Ovary (tissue), 7 donors: ENCODE measurements at regions not wholly inside any gene's neighbourhood (a gene's known extent, or its start where the extent isn't known, plus 50 kb on each side); places are given as distances from the start of the nearest gene placed in this dataset.

ENCODE experiments used
- DNase-seq, 5 donors: peaks; one replicate each; pipeline ENCODE4 v3.0.0-alpha.2; 2019 to 2020
- H3K27ac ChIP-seq, 2 donors: fragments of 200-600 bp; one replicate each; pipeline versions ENCODE4 v1.5.1 to v1.8.0; 2019 to 2022
- H3K27me3 ChIP-seq: fragments of 200-600 bp; one replicate; pipeline ENCODE4 v1.8.0; 2022
- H3K36me3 ChIP-seq: fragments of 200-600 bp; sonication (generic); one replicate; pipeline ENCODE4 v1.5.1; 2019
- H3K4me1 ChIP-seq: one replicate; pipeline ENCODE4 v1.8.1; 2013; ENCODE audit warnings: mild to moderate bottlenecking, moderate library complexity; ENCODE audit not compliant: insufficient read depth
- H3K4me3 ChIP-seq: fragments of 200-600 bp; sonication (generic); one replicate; pipeline ENCODE4 v1.5.1; 2017
- H3K9me3 ChIP-seq, 2 donors: fragments of 200-600 bp in 1 of 2; sonication (generic) in 1 of 2; one replicate each; pipeline versions ENCODE4 v1.5.1 to v1.8.1; 2013 to 2019; ENCODE audit warnings: mild to moderate bottlenecking in 1 of 2, moderate library complexity in 1 of 2
- CTCF ChIP-seq, 3 donors: fragments of 450-650 bp in 2 of 3; fragments of 200-600 bp in 1 of 3; IDR thresholded peaks; one replicate each; pipeline versions ENCODE4 v1.5.1 to v1.8.0; 2016 to 2022; ENCODE audit warnings: antibody characterized with exemption in 3 of 3, mild to moderate bottlenecking in 1 of 3
- EP300 ChIP-seq: sonication (generic); formaldehyde crosslinking; IDR thresholded peaks from one replicate; pipeline ENCODE4 v1.6.1; 2017; ENCODE audit warnings: antibody characterized with exemption
- POLR2A ChIP-seq: fragments of 450-650 bp; IDR thresholded peaks from one replicate; pipeline ENCODE4 v1.6.1; 2017; ENCODE audit warnings: antibody characterized with exemption, mild to moderate bottlenecking, moderate library complexity
- WGBS, 3 donors: extraction: QIAGEN DNeasy Blood & Tissue Kit in 1 of 3; methylation state at CpG; one replicate each; pipeline versions ENCODE4 v1.1.5 to v1.1.7; 2013 to 2017; 5-methylcytosine and 5-hydroxymethylcytosine counted together
- intact Hi-C, 4 donors: fragments of 100-400 bp; cut with DNase I; formaldehyde crosslinking; loops; one replicate each; pipeline versions ENCODE4 v1.11.0 to v1.15.1; 2022 to 2023
- donor health status: DM: no; HTN: no; CAD: no; lungs with moderate emphysema.
- donor health status: DM: no; HTN: no; CAD: no.
- donor health status: Bipolar disorder and iron deficiency.
- donor health status: DM: no; HTN: no; CAD: no.
- donor health status: DM: yes; HTN: yes; CAD: no.

GRCh38 chr2:144206019-144206418 lies 313.9 kb downstream of the ZEB2 start:
- H3K36me3 ChIP-seq: no peaks in the 10 kb centered on the region
- H3K4me1 ChIP-seq: no peaks in the 10 kb centered on the region
- 81 to 94% (median 92%) methylated on average over 2 of the region's 2 CpGs for WGBS, 3 donors
- no peak overlapping the region for H3K27ac ChIP-seq
- TF ChIP-seq EP300 (no peak), POLR2A (no peak), CTCF (IDR thresholded peaks at IDR 0.05) (no peak)
- intact Hi-C loops: loop anchor here in 1 of 4 donors (10.0 kb wide), 1 partner anchor 1119 kb away; no protein-coding TSS in a partner anchor
- no peaks in the 10 kb centered on the region for H3K27me3 ChIP-seq
- H3K4me3 ChIP-seq: no peak overlapping the region
- H3K9me3 ChIP-seq: peaks cover 0 to 2% of the 10 kb centered on the region in 2 donors
- DNase-seq: no peak

GRCh38 chr2:144201868-144202468 lies 318.0 kb downstream of the ZEB2 start:
- no peak overlapping the region for H3K4me3 ChIP-seq
- intact Hi-C loops: loop anchor here in 1 of 4 donors (10.0 kb wide), 1 partner anchor 1123 kb away; no protein-coding TSS in a partner anchor
- WGBS, 3 donors: 79 to 85% (median 82%) methylated on average over 1 of the region's 1 CpG

GRCh38 chr2:144201126-144201525 lies 318.8 kb downstream of the ZEB2 start:
- Histone ChIP-seq H3K9me3 (peaks cover 0 to 2% of the 10 kb centered on the region in 2 donors), H3K27me3 (no peaks in the 10 kb centered on the region), H3K27ac (no peak overlapping the region), H3K4me3 (no peak overlapping the region), H3K36me3 (no peaks in the 10 kb centered on the region), H3K4me1 (peaks cover 1% of the 10 kb centered on the region)
- TF ChIP-seq EP300: no peak
- no peak for TF ChIP-seq POLR2A
- no peak for TF ChIP-seq CTCF (IDR thresholded peaks at IDR 0.05)
- WGBS, 3 donors: 97 to 98% (median 98%) methylated on average over 6 of the region's 6 CpGs
- intact Hi-C loops: loop anchor here in 1 of 4 donors (10.0 kb wide), 1 partner anchor 1124 kb away; no protein-coding TSS in a partner anchor
- no peak for DNase-seq

More at GRCh38 chr2:144201868-144202468, 318.0 kb downstream of the ZEB2 start:
- peaks cover 0 to 2% of the 10 kb centered on the region in 2 donors for H3K9me3 ChIP-seq
- DNase-seq: no peak
- no peaks in the 10 kb centered on the region for H3K36me3 ChIP-seq
- no peaks in the 10 kb centered on the region for H3K27me3 ChIP-seq
- TF ChIP-seq POLR2A (no peak), CTCF (IDR thresholded peaks at IDR 0.05) (no peak), EP300 (no peak)
- H3K4me1 ChIP-seq: peaks cover 1% of the 10 kb centered on the region
- H3K27ac ChIP-seq: no peak overlapping the region

GRCh38 chr2:144198116-144198515 lies 321.8 kb downstream of the ZEB2 start:
- intact Hi-C loops: no loop called here
- DNase-seq: no peak
- H3K4me3 ChIP-seq: no peak overlapping the region
- no peak overlapping the region for H3K27ac ChIP-seq
- 77 to 86% (median 79%) methylated on average over 3 of the region's 3 CpGs for WGBS, 3 donors
- TF ChIP-seq CTCF (IDR thresholded peaks at IDR 0.05): no peak
- TF ChIP-seq POLR2A: no peak
- no peak for TF ChIP-seq EP300
- no peaks in the 10 kb centered on the region for H3K36me3 ChIP-seq
- H3K4me1 ChIP-seq: peaks cover 1% of the 10 kb centered on the region
- H3K9me3 ChIP-seq: peaks cover 0 to 2% of the 10 kb centered on the region in 2 donors
- no peaks in the 10 kb centered on the region for H3K27me3 ChIP-seq
